GM12892 (cell line): ENCODE measurements at regions not wholly inside any gene's neighbourhood (a gene's known extent, or its start where the extent isn't known, plus 50 kb on each side); places are given as distances from the start of the nearest gene placed in this dataset.

ENCODE experiments used
- POLR2A ChIP-seq: IDR thresholded peaks from 2 replicates; pipeline ENCODE4 v1.6.1; 2011; ENCODE audit warnings: low read depth, low read length, control low read depth
- POLR2AphosphoS5 ChIP-seq: IDR thresholded peaks from 2 replicates; pipeline ENCODE4 v1.6.1; 2011; ENCODE audit warnings: low read depth, low read length, control low read depth
- TAF1 ChIP-seq: IDR thresholded peaks from 2 replicates; pipeline ENCODE4 v1.6.1; 2011; ENCODE audit warnings: low read depth, mild to moderate bottlenecking, control low read depth, low read length, borderline replicate concordance

GRCh38 chr18:49717617-49718016 is 95.7 kb downstream of the ACAA2 start:
- TF ChIP-seq POLR2A (no peak), POLR2AphosphoS5 (no peak), TAF1 (no peak)
